Activated T-helper 1 cell treated with Interleukin-2 at 50 U/mL for 16 hours (primary cell): ENCODE measurements at regions not wholly inside any gene's neighbourhood (a gene's known extent, or its start where the extent isn't known, plus 50 kb on each side); places are given as distances from the start of the nearest gene placed in this dataset.

ENCODE experiments used
- DNase-seq: peaks from one replicate; pipeline ENCODE4 v3.0.0-alpha.2; 2020; ENCODE audit warnings: low read depth

- DNase-seq = no peak
These were observed 216.2 kb downstream of the ENC1 start for GRCh38 chr5:74424162-74424868.

- DNase-seq = no peak
These were observed 217.1 kb downstream of the ENC1 start for GRCh38 chr5:74423383-74423782.

- DNase-seq = no peak
These were observed 217.9 kb downstream of the ENC1 start for GRCh38 chr5:74422671-74423070.

GRCh38 chr5:74422030-74422429 is 218.5 kb downstream of the ENC1 start:
- no peak for DNase-seq

GRCh38 chr5:74421377-74421776 is 219.2 kb downstream of the ENC1 start:
- no peak for DNase-seq

- no peak for DNase-seq
These were observed 219.6 kb downstream of the ENC1 start for GRCh38 chr5:74420947-74421346.

- no peak for DNase-seq
These were observed 220.3 kb downstream of the ENC1 start for GRCh38 chr5:74420220-74420619.

GRCh38 chr5:74419468-74419867 is 221.1 kb downstream of the ENC1 start:
- DNase-seq = no peak

- DNase-seq = no peak
These were observed 221.8 kb downstream of the ENC1 start for GRCh38 chr5:74418709-74419108.

- DNase-seq = no peak
These were observed 222.3 kb downstream of the ENC1 start for GRCh38 chr5:74418261-74418660.

- no peak for DNase-seq
These were observed 224.8 kb downstream of the ENC1 start for GRCh38 chr5:74415695-74416102.

- DNase-seq = no peak
These were observed 226.3 kb downstream of the ENC1 start for GRCh38 chr5:74414228-74414627.

- no peak for DNase-seq
These were observed 227.0 kb downstream of the ENC1 start for GRCh38 chr5:74413403-74414048.

GRCh38 chr5:74412066-74412465 is 228.5 kb downstream of the ENC1 start:
- no peak for DNase-seq

- DNase-seq = no peak
These were observed 230.8 kb downstream of the ENC1 start for GRCh38 chr5:74409712-74410111.

GRCh38 chr5:74409166-74409706 is 231.3 kb downstream of the ENC1 start:
- DNase-seq = no peak

GRCh38 chr5:74408150-74409043 is 232.1 kb downstream of the ENC1 start:
- no peak for DNase-seq

- no peak for DNase-seq
These were observed 232.8 kb downstream of the ENC1 start for GRCh38 chr5:74407701-74408100.

GRCh38 chr5:74406844-74407243 is 233.7 kb downstream of the ENC1 start:
- DNase-seq = no peak

GRCh38 chr5:74405593-74405992 is 234.9 kb downstream of the ENC1 start:
- DNase-seq = no peak

- DNase-seq = no peak
These were observed 235.7 kb downstream of the ENC1 start for GRCh38 chr5:74404574-74405508.
